Sciatic nerve (tissue), 2 donors: ENCODE measurements at regions not wholly inside any gene's neighbourhood (a gene's known extent, or its start where the extent isn't known, plus 50 kb on each side); places are given as distances from the start of the nearest gene placed in this dataset.
A peak's percentile ranks its signal among the peaks of the same experiment; 100 is the strongest.

Experiments used
- ATAC-seq: fragments of 200-7000 bp; cut with Tn5 transposase; one replicate; pipeline ENCODE4 v1.9.1; 2020; ENCODE audit warnings: mild to moderate bottlenecking, moderate library complexity
- DNase-seq: peaks from one replicate; pipeline ENCODE4 v3.0.0-alpha.2; 2020; ENCODE audit warnings: low spot score
- intact Hi-C: fragments of 100-400 bp; cut with DNase I; formaldehyde crosslinking; loops from one replicate; pipeline ENCODE4 v1.14.2; 2022
- donor health status: DM: no; HTN: no; CAD: no.
- donor health status: DM: no; HTN: no; CAD: no.

DNA sequence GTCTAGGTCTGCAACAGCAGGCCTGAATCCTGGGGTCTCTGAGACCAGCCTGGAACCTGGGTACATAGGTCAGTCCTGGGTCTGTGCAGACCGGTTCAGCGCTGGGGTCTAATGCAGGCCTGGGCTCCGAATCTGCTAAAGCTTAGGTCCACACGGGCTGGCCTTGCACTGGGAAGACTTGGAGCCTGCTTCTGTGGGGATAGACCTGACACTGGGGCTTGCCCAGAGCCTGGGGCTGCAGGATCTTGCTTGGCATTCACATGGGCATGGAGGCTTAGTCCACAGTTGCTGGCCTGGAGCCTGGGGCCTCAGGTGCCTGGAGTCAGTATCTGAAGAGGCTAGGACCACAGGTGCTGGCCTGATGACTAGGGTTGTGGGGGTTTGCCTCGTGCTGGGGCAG lies 369.8 kb upstream of the SEL1L start:
- intact Hi-C loops: loop anchor here (2.0 kb wide), 1 partner anchor 73 kb away; no protein-coding TSS in a partner anchor
- ATAC-seq (no peak), DNase-seq (no peak)

GRCh38 chr14:81927070-81927469 lies 393.4 kb upstream of the SEL1L start:
- no peak for DNase-seq
- no peak for ATAC-seq
- intact Hi-C loops: no loop called here

- intact Hi-C loops: no loop called here
- ATAC-seq (no peak), DNase-seq (no peak)
Observed at GRCh38 chr14:81931828-81932227, 398.2 kb upstream of the SEL1L start.

DNA sequence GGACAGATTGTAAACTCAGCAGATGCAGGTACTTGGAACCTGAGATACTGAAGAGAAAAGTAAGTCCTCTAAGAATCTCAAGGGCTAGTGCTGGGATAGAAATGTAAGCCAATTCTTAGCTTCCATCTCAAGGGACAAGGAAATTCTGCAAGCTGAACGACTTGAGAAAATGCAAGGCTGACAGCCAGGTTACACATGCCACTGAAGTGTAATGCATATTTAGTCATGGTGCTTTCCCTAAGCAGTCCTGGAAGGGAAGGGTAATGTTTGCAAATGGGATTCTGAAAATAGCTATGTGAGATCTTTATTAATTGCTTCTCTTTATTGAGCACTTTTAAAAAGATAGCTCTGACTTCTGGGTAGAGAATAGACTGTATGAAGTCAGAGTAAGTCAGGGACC lies 402.7 kb upstream of the SEL1L start:
- ATAC-seq: no peak

GRCh38 chr14:81936902-81937301 lies 403.2 kb upstream of the SEL1L start:
- DNase-seq (no peak), ATAC-seq (no peak)
- intact Hi-C loops: no loop called here

More for the DNA sequence above, 402.7 kb upstream of the SEL1L start:
- intact Hi-C loops: no loop called here
- no peak for DNase-seq

DNA sequence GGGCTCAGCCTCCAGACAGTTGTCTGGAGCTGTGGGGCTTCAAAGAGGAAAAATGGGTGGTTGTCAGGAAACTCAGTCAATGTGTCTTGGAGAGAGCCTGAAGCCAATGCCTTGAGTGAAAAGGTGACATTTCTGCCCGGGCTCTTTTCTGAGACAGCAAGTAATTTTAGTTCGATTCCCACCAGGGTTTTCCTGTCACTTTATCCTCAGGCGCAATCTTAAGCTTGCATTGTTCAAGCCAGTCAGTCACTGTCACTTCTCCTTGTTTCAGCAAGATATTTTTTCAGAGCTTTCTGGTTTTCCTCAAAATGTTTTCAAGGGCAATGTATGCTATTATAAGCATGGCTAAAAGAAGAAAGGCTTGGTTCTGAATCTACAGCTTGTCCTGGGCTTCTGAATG lies 404.7 kb upstream of the SEL1L start:
- DNase-seq (no peak), ATAC-seq (no peak)
- intact Hi-C loops: no loop called here

GRCh38 chr14:81940651-81941050 lies 407.0 kb upstream of the SEL1L start:
- DNase-seq: no peak
- intact Hi-C loops: no loop called here
- no peak for ATAC-seq

GRCh38 chr14:81942071-81942470 lies 408.4 kb upstream of the SEL1L start:
- intact Hi-C loops: no loop called here
- ATAC-seq (no peak), DNase-seq (no peak)

DNA sequence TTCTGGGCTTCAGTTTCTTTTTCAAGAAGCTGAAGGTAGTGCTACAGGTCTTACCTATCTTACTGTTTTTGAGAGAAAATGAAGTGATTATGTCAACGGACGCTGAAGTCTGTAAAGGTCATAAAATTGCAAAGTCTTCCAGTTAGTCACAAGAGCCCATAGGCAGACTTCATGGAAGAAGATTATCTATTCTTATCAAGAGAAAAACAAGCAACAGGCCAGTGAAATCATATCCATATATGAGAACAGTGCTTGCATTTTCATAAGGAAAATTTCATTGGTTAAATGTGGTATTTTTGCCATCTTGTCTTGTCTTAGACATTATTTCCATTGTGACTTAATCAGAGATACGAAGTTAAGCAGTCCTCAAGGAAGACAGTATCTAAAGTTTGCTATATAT lies 412.7 kb upstream of the SEL1L start:
- DNase-seq (no peak), ATAC-seq (no peak)
- intact Hi-C loops: no loop called here

DNA sequence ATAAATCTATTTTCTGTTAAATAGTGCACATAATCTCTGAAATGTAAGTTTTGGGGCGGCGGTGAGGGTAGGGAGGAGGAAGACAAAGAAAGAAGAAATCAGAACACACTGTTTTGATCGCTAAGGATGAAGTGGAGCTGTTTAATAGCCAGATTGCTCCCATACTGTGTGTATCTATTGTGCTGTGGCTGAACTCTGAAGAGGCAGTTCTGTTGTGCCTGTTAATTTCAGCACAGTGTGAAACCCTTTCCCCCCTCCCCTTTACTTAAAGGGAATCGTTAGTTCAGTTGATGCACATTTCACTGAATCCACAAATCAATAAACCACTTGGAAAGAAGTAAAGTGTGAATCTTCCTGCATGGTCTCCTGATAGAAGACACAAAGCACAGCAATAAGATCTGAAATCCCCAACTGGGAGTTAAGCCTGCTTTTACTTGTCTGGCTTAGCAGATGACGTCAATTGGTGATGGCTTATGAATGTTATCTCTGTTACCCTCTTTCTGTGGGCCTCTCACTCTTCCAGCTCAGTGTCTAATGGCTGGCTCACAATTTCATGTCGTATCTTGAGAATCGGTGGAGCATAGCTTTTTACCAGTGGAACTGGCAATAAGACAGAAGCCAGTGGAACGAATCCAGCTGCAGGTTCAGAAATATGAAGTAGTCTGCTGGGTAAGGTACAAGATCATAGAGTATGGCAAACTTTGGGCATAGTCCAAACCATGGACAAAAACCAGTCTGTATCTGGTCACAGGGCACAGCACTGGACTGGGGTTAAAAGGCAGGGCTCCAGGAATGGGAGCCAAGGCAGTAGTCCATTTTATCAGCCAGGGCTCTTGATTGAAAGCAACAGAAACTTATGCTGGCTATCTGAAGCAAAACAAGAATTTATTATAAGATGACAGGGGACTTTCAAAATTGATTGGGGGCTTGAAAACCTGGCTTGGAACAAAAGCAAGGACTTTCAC lies 413.5 kb upstream of the SEL1L start:
- no peak for DNase-seq
- ATAC-seq: no peak
- intact Hi-C loops: no loop called here

- intact Hi-C loops: no loop called here
- no peak for ATAC-seq
- DNase-seq: no peak
Observed at GRCh38 chr14:81952917-81953316, 419.3 kb upstream of the SEL1L start.

DNA sequence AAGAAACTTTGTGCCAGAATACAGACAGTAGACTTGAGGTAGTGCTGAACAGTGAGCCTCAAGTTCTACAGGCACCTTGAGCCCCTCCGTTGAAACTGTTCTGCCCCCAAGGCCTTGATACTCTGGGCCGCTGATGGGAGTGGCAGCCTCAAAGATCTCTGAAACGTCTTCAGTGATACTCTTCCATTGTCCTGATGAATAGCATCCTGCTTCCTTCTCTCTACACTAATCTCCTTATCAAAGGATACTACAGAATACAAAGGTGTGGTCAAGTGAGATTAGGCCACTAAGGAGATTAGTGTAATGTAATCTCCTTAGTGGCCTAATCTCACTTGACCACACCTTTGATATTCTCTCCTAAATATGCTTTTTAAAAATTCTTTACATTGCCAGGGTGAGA lies 419.8 kb upstream of the SEL1L start:
- no peak for ATAC-seq
- intact Hi-C loops: no loop called here
- DNase-seq: no peak

DNA sequence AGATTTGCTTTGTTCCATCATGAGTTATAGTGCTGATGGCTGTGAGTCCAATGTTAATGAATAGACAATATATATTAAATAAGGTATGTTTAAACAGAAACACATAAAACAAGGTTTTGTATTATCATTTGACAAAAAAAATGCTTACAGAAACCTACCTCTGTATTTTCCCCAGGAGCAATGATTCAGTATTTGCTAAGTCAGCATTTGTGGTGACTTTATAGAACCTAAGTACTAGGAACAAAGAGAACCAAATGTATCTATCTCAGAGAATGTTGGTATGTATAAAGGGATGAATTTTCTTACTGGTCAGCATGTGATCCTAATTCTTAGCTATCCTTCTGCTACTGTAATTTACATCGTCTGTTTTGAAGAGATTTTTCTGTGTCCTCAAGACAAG lies 421.5 kb upstream of the SEL1L start:
- intact Hi-C loops: no loop called here
- DNase-seq (no peak), ATAC-seq (no peak)

- intact Hi-C loops: no loop called here
- DNase-seq (no peak), ATAC-seq (no peak)
Observed at GRCh38 chr14:81960781-81961180, 427.1 kb upstream of the SEL1L start.

DNA sequence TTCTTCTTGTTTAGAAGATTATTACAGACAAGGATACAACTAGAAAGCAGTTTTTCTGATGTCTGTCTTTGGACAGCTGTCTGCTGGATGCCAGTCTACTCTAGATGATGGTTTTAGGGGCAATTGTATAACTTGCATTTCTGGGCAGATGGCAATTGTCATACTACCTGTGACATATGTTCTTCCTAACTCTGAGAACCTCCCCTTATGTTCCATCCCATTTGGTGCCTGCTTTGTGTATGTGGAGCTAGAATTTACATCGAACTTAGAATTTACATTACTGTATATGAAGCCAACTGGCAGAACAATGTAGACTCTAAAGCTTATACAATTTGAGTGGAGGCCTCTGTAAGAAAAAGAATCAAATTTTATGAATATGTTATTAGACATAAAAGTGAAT lies 430.2 kb upstream of the SEL1L start:
- no peak for ATAC-seq
- DNase-seq: no peak
- intact Hi-C loops: no loop called here

- intact Hi-C loops: no loop called here
- ATAC-seq (no peak), DNase-seq (no peak)
Observed at GRCh38 chr14:81970307-81970706, 436.7 kb upstream of the SEL1L start.

GRCh38 chr14:81971911-81972310 lies 438.3 kb upstream of the SEL1L start:
- ATAC-seq: no peak
- no peak for DNase-seq
- intact Hi-C loops: no loop called here

DNA sequence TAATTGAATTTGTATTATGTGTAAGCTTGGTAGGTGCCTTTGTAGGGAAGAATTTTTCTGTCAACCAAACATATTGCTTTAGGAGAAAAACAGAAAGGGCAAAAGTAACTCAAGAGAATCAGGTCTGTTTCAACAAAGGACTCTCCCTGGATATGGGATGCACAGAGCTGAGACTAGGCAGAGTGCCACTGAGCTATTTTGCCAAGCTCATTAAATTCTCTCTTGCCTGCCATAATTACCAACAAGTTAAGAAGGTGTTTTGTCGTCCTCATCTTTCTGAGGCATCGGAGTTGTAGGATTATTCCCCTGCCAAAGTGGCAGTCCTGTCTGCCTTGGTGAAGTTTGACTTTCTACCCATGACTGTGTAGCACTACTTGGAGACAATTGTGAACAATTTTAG lies 438.9 kb upstream of the SEL1L start:
- no peak for ATAC-seq
- intact Hi-C loops: no loop called here

GRCh38 chr14:81974543-81974942 lies 440.9 kb upstream of the SEL1L start:
- intact Hi-C loops: no loop called here
- peak; percentile 48 for ATAC-seq
- DNase-seq: no peak

More for the DNA sequence above, 438.9 kb upstream of the SEL1L start:
- DNase-seq: no peak

DNA sequence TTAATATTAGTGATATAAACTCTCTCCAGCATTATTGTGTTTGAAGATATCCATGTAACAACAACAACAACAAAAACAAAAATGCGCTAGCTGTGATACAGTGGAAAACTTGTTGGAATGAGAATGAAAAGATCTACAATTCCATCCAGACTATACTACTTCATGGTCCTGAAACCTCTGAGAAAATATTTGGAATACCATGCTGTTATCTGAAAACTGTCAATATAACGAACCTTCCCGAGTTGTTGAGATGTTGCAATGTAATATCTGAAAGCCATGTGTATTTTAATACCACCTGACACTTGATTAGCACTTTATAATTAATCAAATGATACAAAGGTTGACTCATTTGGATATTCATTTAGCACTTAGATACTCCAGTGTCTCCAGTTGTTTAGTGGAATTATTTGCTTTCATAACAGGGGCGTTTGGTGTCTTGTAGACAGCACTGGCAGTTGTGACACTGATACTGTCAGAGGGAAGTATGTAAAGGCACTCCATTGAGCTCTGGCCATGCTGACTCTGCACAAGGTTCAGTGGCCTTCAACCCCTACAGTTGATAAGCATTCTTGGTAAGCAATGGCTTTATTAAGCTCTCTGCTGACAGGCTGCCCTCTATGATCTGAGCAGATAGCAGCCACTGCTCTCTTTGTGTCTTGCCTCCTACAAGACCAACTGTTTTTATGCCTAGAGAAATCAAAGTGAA lies 447.1 kb upstream of the SEL1L start:
- DNase-seq (no peak), ATAC-seq (no peak)
- intact Hi-C loops: no loop called here
